ENCODE measurements at regions not wholly inside any gene's neighbourhood (a gene's known extent, or its start where the extent isn't known, plus 50 kb on each side); places are given as distances from the start of the nearest gene placed in this dataset.

DNA sequence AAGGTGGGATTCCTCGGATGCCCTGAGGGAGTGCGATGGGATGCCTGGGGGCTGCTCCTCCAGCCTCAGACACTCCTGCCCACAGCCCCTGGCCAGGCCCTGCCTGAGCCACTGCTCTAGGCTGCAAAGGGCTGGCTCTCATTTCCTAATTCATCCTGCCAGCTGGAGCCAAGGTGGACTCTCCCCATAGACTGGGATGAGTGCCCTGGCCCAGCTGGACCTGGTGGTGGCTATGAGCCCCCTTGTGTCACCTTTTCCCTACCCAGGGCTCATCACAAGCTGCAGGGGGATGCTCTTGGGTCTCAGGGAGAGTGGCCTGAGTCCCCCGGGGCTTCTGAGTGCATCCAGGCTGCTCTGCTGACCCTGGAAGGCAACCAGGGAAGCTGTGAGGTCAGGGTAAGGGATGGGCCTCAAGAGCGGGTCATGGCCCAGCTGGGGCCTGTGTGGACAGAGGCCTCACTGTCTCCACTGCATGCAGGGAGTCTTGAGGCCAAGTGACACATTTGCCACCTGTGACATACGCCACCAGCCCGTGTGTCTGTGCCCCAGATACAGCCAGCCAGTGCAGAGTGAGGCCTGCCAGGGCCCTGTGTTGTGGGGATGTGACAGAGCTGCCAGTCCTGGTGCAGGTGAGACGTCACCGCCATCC is 102.7 kb upstream of the IER5L start:
- DNase-seq (ENCODE audit: low spot score), result no peak
- ChIA-PET POLR2A (ENCODE audit: low non-redundant PET) (no interaction called here), CTCF (no interaction called here)
- H3K36me3 ChIP-seq (ENCODE audit: insufficient read depth, low read length, poor library complexity, severe bottlenecking), result no peaks in the 10 kb centered on the region
- H3K4me3 ChIP-seq (ENCODE audit: low read depth, low read length, poor library complexity, severe bottlenecking), result no peak overlapping the region
- H3K9me3 ChIP-seq (ENCODE audit: low read depth, low read length, poor library complexity, severe bottlenecking), result no peaks in the 10 kb centered on the region
- no peak for TF ChIP-seq EZH2 (IDR thresholded peaks at IDR 0.05; ENCODE audit: borderline replicate concordance, low read depth, low read length, poor library complexity, severe bottlenecking)
- TF ChIP-seq, protein P1, sequence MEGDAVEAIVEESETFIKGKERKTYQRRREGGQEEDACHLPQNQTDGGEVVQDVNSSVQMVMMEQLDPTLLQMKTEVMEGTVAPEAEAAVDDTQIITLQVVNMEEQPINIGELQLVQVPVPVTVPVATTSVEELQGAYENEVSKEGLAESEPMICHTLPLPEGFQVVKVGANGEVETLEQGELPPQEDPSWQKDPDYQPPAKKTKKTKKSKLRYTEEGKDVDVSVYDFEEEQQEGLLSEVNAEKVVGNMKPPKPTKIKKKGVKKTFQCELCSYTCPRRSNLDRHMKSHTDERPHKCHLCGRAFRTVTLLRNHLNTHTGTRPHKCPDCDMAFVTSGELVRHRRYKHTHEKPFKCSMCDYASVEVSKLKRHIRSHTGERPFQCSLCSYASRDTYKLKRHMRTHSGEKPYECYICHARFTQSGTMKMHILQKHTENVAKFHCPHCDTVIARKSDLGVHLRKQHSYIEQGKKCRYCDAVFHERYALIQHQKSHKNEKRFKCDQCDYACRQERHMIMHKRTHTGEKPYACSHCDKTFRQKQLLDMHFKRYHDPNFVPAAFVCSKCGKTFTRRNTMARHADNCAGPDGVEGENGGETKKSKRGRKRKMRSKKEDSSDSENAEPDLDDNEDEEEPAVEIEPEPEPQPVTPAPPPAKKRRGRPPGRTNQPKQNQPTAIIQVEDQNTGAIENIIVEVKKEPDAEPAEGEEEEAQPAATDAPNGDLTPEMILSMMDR (conservative IDR thresholded peaks at IDR 0.05; ENCODE audit: low read depth, low read length), result no peak
- no TSS peak for BruUV-seq (replicated peaks)
- no peaks in the 10 kb centered on the region for H3K4me1 ChIP-seq (ENCODE audit: insufficient read depth, low read length, poor library complexity, severe bottlenecking)
- H3K27me3 ChIP-seq (replicated peaks; ENCODE audit: insufficient read depth, low read depth, low read length, poor library complexity), result no peaks in the 10 kb centered on the region
- H3K27ac ChIP-seq (ENCODE audit: low read depth, low read length, poor library complexity, severe bottlenecking), result no peak overlapping the region
- intact Hi-C loops (cut with micrococcal nuclease; ENCODE audit: unreplicated experiment), result no loop called here

DNA sequence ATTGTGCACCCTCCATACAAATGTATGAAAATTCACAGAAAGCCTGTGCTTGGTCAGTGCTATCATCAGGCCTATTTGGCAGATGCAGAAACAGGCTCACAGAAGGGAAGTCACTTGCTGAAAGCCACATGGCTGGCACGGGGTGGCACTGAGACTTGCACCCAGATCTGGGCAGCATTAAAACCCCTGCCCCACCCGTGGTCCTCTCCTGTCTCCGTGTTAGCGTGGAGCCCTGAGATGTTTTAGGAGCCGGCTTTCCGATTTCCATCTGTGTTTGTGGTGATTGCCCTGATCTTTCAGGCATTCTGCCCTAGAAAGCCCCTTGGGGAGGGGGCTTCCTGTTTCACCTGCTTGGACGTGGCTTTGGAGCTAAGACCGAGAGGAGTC is 102.2 kb upstream of the IER5L start:
- no TSS peak for BruUV-seq (replicated peaks)

DNA sequence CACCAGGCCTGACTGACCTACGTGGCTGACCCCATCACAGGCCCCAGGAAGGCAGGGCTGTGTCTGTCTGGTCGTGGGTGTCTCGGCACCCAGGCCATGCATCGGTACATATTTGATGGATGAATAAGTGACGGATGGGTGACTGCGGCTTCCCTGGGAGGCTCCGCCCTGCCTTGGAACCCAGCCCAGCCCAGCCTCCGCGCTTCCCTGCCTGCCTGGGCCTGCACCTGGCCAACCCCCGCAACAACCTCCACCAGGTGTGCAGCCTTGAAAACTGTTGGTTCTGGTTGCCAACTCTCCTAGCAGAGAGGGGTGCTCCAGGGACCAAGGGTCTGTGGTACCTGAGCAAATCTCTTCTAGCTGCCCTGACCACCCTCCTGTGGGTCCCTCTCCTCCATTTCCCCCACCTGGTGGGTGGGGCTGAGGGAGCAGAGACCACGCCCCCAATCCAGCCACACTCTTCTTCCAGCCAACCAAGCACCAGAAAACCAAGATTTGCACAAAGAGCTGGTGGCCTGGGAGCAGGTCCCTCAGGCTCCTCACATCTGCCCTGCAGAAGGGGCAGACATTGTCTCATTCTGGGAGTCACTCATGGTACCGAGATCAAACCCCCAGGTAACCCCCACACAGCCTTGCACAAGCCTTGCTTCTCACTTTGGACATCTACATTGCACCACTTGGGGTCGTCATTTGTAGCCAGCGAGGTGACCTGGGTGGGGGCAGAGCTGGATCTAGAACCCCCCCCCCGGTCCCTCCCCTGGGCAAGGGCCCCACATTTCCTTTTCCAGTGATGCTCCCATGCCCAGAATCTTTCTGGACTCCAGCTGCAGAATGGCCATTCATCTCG is 100.6 kb upstream of the IER5L start:
- H3K4me1 ChIP-seq (ENCODE audit: insufficient read depth, low read length, poor library complexity, severe bottlenecking), result no peaks in the 10 kb centered on the region
- BruUV-seq (replicated peaks), result no TSS peak
- H3K4me3 ChIP-seq (ENCODE audit: low read depth, low read length, poor library complexity, severe bottlenecking), result no peak overlapping the region
- no peaks in the 10 kb centered on the region for H3K9me3 ChIP-seq (ENCODE audit: low read depth, low read length, poor library complexity, severe bottlenecking)
- H3K27me3 ChIP-seq (replicated peaks; ENCODE audit: insufficient read depth, low read depth, low read length, poor library complexity), result no peaks in the 10 kb centered on the region
- ChIA-PET POLR2A (ENCODE audit: low non-redundant PET) (interaction anchor here (0.6 kb wide), 1 partner anchor 105 kb away, joined by 7 read pairs; no protein-coding TSS in a partner anchor), CTCF (no interaction called here)
- no peak for DNase-seq (ENCODE audit: low spot score)
- intact Hi-C loops (cut with micrococcal nuclease; ENCODE audit: unreplicated experiment), result no loop called here
- no peaks in the 10 kb centered on the region for H3K36me3 ChIP-seq (ENCODE audit: insufficient read depth, low read length, poor library complexity, severe bottlenecking)
- TF ChIP-seq, protein P1 (conservative IDR thresholded peaks at IDR 0.05; ENCODE audit: low read depth, low read length), result no peak
- no peak for TF ChIP-seq EZH2 (IDR thresholded peaks at IDR 0.05; ENCODE audit: borderline replicate concordance, low read depth, low read length, poor library complexity, severe bottlenecking)
- H3K27ac ChIP-seq (ENCODE audit: low read depth, low read length, poor library complexity, severe bottlenecking), result no peak overlapping the region

More for the DNA sequence above, 102.2 kb upstream of the IER5L start:
- Histone ChIP-seq H3K36me3 (ENCODE audit: insufficient read depth, low read length, poor library complexity, severe bottlenecking) (no peaks in the 10 kb centered on the region), H3K27ac (ENCODE audit: low read depth, low read length, poor library complexity, severe bottlenecking) (no peak overlapping the region), H3K9me3 (ENCODE audit: low read depth, low read length, poor library complexity, severe bottlenecking) (no peaks in the 10 kb centered on the region), H3K4me3 (ENCODE audit: low read depth, low read length, poor library complexity, severe bottlenecking) (no peak overlapping the region), H3K4me1 (ENCODE audit: insufficient read depth, low read length, poor library complexity, severe bottlenecking) (no peaks in the 10 kb centered on the region), H3K27me3 (replicated peaks; ENCODE audit: insufficient read depth, low read depth, low read length, poor library complexity) (no peaks in the 10 kb centered on the region)
- no peak for DNase-seq (ENCODE audit: low spot score)
- intact Hi-C loops (cut with micrococcal nuclease; ENCODE audit: unreplicated experiment), result no loop called here
- ChIA-PET POLR2A (ENCODE audit: low non-redundant PET) (no interaction called here), CTCF (no interaction called here)
- no peak for TF ChIP-seq EZH2 (IDR thresholded peaks at IDR 0.05; ENCODE audit: borderline replicate concordance, low read depth, low read length, poor library complexity, severe bottlenecking)
- TF ChIP-seq, protein P1 (conservative IDR thresholded peaks at IDR 0.05; ENCODE audit: low read depth, low read length), result no peak
